HG02759 (cell line): ENCODE measurements at regions not wholly inside any gene's neighbourhood (a gene's known extent, or its start where the extent isn't known, plus 50 kb on each side); places are given as distances from the start of the nearest gene placed in this dataset.
"Not testable (repeated sequence)": the region's sequence is repeated elsewhere in the genome, so short reads cannot be mapped to it uniquely, and the experiment has no call there.

Experiments
- ATAC-seq: cut with Tn5 transposase; IDR thresholded peaks from one replicate; pipeline ENCODE4 v1.9.1; 2021; ENCODE audit warnings: mild to moderate bottlenecking, moderate library complexity; ENCODE audit not compliant: unreplicated experiment

DNA sequence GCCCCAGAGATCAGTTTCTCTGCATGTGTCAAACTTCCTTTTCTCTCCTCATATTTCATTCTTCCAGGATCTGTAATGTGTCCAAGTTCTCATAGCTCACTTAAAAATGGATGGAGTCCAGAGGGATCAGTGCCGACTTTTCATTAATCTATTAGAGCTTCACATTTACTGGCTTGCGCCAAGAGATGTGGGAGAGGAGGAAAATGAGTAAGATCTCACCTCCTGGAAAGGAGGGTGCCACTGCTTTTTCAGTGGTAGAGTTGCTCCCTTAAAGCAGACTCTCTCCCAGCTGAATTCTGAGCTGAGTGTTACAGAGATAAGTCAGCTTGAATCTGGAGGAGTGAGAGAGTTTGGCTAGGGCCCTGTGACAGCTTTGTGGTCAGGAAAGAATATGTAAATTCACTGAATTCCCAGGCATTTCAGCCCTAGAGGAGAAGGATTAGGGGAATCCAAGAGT lies 175.9 kb downstream of the SOX4 start:
- ATAC-seq = no peak

DNA sequence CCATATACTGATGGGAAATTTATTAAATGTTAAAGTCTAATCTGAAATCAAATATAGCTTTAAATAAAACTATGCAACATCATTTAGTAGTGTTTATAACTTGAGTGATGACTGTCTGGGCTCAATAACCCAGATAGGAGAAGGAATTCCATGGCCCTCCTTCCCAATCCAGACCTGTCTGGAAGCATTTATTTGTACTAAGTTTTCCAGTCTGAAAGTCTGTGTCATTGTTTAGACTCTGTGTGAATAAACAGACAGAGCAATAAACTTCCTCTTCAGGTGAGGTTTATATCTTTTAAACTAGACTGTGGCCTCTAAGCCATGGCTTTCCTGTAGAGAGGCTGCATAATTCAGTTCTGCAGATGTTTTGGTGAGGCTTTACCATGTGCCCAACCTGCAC lies 176.4 kb downstream of the SOX4 start:
- no peak for ATAC-seq

DNA sequence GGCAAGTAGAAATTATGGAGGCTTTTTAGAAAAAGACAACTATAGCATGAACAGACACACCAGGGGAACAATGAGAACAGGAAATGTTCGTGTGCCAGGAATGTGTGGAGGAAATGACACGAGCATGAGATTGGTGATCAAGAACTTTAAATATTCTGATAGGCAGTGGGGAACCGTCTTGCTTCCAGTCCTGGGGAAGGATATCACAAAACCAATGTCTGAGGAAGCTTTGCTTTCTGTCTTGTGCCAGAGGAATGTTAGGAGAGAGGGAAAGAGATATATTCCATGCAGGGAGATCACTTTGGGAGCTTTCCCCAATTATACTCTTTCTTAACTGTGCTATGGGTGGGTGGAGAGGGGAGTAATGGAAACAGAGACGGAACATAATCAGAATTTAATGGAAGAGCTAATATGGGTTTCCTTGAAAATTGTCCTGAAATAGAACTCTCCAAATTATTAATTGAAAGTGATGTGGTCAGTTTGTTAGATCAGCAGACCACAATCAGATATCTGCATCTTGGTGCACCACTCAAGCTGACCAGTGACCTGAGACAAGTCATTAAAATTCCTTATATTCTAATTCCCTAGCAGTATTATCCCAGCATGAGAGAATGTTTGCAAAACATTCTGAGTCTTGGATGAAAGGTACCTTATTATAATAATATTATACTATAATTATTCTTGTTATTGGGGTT lies 178.2 kb downstream of the SOX4 start:
- no peak for ATAC-seq

DNA sequence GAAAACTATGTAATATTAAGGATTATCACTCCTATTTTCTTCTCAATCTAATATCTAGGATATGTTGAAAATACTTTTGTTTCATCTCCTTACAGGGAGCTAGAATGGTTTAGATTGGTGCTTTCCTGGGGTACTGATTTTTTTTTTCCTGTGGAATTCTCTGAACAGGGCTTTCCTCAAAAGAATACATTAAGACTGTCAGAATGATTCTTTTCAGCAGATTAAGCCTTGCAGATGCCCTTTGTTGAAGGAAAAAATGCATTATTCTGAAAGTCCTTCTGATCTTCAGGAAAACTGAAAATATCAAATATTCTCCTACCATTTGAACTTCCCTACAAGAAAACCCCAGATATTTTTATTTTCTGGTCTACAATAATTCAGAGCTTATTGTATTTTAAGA lies 178.9 kb downstream of the SOX4 start:
- no peak for ATAC-seq

DNA sequence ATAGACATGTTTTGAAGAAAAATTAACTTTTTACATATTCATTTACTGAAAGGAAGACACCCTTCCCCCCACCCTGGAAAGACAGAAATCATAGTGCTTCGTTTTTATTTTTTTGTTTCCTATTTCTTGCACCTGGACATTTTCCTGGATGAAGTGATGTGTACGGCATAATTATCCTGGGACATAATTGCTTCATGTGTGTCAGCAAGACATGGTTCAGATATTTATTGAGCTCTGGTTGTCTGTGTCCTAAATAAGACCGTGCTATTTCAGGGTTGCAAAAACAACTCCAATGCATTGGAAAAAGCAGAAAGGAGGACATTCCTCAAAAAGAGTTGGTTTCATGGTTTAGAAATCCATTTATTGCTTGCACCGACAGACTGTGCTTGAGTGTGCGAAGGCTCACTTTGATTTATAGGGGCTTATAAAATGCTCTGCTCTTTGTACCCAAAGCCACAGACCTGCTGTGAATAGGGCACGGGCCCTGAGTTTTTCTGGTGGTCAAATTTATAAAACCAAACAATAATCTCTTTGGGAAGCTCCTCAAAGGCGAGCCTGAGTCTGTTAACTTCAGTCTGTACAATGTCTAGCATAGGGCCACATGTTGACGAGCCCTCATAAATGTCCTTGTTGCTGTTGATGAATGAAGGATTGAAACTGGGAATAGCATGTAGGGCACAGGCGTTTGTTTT lies 179.5 kb downstream of the SOX4 start:
- no peak for ATAC-seq

DNA sequence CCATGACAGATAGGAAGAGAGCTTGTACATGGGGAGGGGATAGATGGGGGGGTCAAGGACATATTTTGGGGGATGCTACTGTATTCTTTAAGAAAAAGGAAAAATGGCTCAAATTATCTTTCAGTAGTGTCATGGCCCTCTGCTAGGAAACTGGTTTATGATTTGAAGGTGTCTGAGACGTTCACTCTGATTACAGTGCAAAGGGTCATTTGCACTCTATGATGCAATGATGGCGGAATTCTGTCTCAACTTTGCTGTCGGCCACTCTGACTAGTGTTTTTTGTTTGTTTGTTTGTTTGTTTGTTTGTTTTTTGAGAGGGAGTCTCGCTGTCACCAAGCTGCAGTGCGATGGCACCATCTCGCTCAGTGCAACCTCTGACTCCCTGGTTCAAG lies 180.0 kb downstream of the SOX4 start:
- ATAC-seq = no peak

DNA sequence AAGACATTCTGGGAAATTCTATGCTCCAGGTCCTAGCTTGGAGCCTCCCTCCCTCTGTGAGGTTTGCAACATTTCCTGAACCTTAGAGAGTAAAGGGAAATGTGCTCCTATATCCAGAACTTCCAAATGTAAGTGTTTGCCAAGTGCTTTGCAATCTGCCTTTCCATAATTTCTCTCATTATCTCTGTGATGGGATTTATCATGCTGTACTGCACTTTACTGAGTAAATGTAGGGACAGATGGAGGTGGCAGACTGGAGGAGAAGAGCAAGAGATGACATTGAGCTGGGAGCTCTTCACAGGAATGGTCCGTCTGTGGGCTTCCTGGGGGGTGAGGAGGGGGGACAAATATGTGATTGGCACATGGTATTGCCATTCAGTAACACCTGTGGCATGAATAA lies 184.3 kb downstream of the SOX4 start:
- ATAC-seq = no peak

DNA sequence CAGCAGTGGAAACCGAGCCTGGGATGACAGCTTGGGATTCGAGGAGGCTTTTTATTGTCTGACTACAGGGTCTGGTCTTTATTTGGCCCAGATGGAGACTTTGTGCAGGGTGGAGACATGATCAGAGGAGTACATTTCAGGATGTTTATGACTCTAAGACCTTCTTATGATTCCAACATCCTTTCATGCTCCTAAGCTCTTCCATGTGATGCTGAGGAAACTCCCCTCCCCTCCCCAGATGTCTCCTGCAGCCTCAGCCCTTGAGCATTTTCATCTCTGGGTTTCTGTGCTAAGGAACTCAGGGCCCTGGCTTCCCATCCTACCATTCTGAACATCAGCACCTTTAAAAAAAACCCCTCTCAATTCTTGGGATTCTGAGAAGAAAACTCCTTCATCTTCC lies 186.6 kb downstream of the SOX4 start:
- no peak for ATAC-seq

DNA sequence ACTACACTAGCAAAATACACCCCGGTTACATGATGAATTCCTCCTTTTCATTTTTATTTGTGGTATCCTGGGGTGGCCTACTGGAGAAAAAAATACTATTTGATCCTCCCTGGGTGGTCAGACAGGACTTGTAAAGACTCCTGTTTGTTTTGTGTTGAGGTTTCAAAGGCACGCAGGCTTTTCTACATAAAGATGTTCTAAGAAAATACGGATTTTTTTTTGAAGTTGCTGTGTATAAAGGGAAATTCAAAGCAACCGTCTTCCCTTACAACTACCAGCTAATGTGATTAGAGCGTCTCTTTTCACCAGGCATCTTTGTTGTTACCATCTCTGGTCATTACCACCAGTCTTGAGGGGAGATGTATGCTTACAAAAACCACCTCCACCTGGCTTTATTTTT lies 187.1 kb downstream of the SOX4 start:
- ATAC-seq = no peak

DNA sequence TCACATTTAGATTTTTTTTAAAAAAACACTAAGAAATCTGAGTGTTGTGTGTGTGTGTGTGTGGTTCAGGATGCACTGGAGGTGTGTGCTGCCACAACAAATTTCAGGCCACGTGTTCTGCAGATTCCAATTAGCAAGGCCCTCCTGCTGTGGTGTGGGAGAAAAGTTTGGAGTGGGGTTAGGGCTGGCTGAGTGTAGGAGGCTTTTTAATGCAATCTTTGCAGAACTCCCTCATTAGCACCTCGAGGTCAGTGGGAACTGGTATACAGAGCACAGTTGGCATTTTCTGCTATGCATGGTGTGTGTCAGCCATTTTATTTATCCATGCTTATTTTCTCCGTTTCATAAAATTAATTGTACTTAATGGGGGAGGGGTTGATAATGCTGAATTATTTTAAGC lies 187.6 kb downstream of the SOX4 start:
- no peak for ATAC-seq

DNA sequence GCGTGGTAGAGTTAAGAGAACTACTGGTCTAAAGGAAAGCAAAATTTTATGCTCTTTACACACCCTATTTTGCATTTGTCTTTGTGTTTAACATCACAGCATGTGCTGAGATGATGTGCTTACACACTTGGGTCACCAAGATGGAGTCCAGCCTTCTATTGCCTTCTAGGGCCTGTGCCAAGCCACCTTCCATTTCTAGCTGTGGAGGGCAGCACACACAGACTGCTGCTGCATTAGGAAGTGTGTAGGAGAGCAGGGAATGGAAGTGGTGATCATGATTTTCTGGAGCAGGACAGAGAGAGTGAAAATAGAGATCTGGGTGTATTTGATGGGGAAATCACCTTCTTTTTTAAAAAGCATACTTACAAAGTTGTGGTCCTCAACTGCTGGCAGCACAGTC lies 191.6 kb downstream of the SOX4 start:
- ATAC-seq = no peak

DNA sequence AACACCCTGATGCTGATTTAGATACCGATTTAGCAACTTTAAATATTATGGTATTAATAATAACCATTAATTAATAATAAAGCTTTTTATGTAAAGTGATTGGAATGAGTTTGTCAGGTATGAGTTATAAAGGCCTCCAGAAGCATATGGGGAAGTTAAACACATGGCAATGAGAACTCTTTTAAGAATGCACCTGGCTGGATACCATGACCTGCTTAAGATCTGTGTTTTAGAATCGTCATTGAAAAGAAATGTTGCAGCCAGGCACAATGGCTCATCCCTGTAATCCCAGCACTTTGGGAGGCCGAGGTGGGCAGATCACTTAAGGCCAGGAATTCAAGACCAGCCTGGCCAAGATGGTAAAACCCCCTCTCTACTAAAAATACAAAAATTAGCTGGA lies 197.5 kb downstream of the SOX4 start:
- no peak for ATAC-seq

DNA sequence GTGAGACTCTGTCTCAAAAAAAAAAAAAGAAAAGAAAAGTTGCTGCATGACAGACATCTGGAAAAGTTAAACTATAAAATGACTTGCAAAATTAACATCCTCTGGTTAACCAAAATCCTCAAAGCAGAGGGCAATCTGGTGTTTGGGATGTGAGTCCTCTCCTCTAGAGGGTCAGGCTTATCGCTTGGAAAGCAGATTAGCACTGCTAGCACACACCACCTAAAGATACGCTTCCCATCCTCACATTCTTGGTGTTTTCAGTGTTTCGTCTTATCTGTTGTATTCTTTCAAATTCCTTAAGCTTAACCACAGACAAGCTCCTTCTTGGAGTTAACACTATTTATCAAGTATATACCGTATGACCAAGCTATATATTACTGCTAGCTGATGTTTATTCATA lies 198.0 kb downstream of the SOX4 start:
- no peak for ATAC-seq

DNA sequence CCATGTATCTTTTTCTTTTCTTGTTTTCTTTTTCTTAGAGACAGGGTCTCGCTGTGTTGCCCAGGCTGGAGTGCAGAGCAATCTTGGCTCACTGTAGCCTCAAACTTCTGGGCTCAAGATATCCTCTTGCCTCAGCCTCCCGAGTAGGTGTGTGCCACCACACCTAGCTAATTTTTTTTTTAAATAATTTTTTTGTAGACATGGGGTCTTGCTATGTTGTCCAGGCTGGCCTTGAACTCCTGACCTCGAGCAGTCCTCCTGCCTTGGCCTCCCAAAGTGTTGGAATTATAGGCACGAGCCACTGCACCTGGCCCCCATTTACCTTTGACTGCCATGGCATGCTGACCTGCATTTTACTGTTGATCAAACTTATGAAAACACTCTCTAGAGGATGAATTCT lies 198.6 kb downstream of the SOX4 start:
- no peak for ATAC-seq

DNA sequence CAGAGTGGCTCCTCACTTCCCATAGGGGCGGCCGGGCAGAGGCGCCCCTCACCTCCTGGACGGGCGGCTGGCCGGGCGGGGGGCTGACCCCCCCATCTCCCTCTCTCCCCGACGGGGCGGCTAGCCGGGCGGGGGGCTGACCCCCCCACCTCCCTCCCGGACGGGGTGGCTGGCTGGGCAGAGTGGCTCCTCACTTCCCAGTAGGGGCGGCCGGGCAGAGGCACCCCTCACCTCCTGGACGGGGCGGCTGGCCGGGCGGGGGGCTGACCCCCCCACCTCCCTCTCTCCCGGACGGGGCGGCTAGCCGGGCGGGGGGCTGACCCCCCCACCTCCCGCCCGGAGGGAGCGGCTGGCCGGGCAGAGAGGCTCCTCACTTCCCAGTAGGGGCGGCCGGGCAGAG lies 203.4 kb downstream of the SOX4 start:
- not testable (repeated sequence) for ATAC-seq

DNA sequence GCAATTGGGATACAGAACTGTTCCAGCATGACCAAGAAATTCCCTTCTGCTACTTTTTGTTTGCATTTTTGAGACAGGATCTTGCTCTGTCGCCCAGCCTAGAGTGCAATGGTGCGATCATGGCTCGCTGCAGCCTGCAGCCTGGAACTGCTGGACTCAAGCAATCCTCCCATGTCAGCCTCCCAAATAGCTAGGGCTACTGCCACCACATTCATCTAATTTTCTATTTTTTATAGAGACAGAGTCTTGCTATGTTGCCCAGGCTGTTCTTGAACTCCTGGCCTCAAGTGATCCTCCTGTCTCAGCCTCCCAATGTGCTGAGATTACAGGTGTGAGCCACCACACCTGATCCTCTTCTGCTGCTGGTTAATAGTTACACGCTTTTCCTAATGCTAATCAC lies 204.9 kb downstream of the SOX4 start:
- ATAC-seq = no peak

DNA sequence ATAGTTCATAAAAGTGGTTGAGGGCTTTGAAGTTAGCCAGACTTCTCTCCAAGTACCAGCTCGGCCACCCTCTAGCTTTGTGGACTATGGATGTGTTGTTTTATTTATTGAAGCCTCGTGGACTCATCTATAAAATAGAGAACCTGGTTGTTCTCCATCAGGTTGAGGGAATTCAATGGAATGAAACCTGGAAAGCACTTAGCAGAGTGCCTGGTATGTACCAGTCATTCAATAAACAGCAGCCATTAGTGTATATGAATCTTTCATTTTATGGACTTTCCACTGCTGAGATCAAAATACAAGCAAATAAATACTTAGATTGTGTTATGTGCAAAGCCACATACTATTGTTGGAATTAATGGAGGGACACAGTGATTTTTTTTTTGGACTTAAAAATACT lies 206.8 kb downstream of the SOX4 start:
- no peak for ATAC-seq

DNA sequence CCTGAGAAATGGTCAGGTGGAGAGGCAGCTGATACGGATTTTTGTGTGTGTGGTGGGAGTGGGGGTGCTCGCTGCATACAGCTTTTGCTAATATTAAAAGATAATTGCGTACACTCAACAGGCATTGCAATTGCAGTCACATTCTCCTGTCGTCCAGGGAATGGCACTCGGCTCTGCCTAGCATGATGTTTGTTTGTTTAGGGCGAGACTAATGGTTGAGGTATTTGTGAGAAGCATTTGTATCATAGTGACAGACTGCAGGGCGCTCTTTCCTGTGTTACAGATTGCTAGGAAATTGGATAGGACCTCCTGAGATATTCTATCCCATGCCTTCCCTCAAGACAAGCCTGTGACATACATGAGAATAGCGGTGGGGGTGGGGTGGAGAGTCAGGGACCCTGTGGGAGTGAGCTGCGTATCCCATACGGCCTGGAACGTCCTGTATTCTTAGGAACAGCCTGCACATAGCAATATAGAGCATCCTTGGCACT lies 207.4 kb downstream of the SOX4 start:
- ATAC-seq = no peak

DNA sequence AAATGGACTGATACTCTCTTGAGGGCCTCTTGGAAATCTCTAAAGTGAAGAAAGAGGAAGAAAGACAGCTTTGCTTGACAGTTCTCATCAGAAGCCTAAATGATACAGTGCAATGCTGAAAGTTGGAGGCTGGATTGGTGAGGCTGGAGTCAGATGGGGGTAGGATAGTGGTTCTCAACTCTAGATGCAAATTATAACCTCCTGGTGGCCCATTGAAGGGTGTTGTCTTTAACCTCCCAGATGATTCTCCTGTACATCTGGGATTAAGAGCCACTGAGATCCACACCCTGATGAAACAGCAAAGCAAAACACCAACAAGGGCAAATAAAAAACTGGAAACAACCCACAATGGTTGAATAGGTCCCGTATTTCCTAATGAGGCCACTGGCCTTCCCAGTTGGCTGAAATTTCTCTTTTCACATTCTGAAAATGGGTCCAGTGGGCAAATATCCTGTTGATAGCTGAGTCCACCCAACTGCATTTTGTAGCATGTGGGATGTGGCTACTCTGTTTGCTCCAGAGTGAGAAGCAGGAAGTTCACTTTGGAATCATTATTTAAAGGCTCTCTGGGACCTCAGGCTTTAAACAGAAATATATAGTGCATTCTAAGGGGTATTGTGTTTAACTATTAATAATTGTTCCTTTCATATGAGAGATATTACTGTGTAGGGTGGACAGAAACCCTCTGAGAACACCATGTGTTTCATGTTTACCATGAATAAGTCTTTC lies 208.1 kb downstream of the SOX4 start:
- no peak for ATAC-seq

DNA sequence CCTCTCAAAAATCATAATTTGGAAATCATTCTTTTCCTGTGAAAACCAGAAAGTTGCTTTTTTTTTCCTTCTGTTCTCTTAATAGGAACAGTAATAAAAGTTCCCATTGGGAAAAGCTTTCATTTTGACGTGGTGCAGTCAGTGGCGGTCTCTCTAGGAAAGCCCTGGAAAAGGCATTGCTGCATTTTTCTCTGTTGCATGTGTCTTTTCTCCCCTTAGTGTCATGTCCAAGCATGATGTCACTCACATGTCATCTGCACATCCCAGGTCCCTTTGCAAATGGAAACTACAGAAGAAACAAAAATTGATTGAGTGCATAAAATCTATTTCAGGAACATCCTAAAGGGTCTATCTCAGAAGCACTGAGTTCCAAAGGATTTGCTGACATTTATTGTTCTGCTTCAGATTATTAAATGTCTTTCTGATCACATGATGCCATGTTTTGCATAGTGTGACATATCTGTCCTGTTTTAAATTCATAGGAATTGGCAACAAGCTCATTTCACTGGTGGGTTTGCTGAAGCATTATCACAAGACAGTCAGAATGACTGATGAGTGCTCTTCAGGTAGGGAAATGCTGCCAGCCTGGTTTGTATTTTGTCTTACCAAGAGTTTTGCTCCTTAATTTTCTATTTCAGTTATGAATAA lies 208.7 kb downstream of the SOX4 start:
- ATAC-seq = no peak

DNA sequence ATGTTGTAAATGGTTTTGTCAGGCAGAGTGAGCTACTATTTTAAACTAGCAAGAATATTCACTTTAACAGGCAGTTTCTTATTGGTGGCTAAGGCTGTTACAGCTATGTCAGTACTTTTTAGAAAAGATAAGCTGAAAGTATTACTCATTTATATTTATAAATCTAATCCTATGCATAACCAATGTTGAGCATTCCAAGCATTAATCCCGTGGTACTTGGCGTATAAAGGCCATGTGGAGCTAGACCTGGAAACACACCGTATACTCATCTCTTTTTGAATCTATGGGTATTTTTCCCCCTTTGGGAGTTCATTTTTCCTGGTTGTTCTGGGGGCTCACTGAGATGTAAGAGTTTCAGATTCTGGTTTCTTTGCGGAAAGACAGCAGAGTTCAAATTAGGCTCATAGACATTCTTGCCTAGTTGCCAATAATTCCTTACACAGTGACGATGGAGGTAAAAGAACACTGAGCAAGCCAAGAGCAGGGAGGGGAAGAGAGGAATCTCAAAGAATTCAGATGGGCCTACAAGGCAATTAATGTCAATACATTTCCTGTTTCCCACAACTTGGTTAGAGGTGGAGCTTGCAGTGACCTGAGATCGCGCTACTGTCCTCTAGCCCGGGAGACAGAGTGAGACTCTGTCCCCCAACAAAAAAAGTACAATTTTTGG lies 211.5 kb downstream of the SOX4 start:
- no peak for ATAC-seq
